DOHH2 (cell line): ENCODE measurements at regions not wholly inside any gene's neighbourhood (a gene's known extent, or its start where the extent isn't known, plus 50 kb on each side); places are given as distances from the start of the nearest gene placed in this dataset.

Experiments
- H3F3A ChIP-seq: fragments of 200-600 bp; sonication (generic), shearing (Covaris generic); 2 replicates; pipeline ENCODE4 v1.6.0; 2016; ENCODE audit warnings: antibody characterized with exemption, mild to moderate bottlenecking; ENCODE audit not compliant: control insufficient read depth, insufficient read depth
- H3K27ac ChIP-seq: fragments of 200-600 bp; sonication (generic); 2 replicates; pipeline ENCODE4 v1.5.1; 2014; ENCODE audit warnings: low read depth, mild to moderate bottlenecking, low read length, moderate library complexity
- H3K27me3 ChIP-seq: fragments of 200-600 bp; sonication (generic); 2 replicates; pipeline ENCODE4 v1.6.1; 2014; ENCODE audit warnings: mild to moderate bottlenecking, low read length, mixed read lengths; ENCODE audit not compliant: control insufficient read depth
- H3K36me3 ChIP-seq: fragments of 200-600 bp; sonication (generic); 2 replicates; pipeline ENCODE4 v1.6.1; 2014; ENCODE audit warnings: mild to moderate bottlenecking, low read length, moderate library complexity, mixed read lengths; ENCODE audit not compliant: control insufficient read depth
- H3K4me1 ChIP-seq: fragments of 200-600 bp; sonication (generic); 2 replicates; pipeline ENCODE4 v1.6.1; 2014; ENCODE audit warnings: mild to moderate bottlenecking, low read length, mixed read lengths; ENCODE audit not compliant: control insufficient read depth
- H3K4me2 ChIP-seq: fragments of 200-600 bp; sonication (generic); 2 replicates; pipeline ENCODE4 v1.6.0; 2014; ENCODE audit warnings: mild to moderate bottlenecking, low read length, moderate library complexity
- H3K4me3 ChIP-seq: fragments of 200-600 bp; sonication (generic); 2 replicates; pipeline ENCODE4 v1.5.1; 2014; ENCODE audit warnings: mild to moderate bottlenecking, low read length, mixed read lengths
- H3K79me2 ChIP-seq: fragments of 200-600 bp; sonication (generic); 2 replicates; pipeline ENCODE4 v1.6.1; 2014; ENCODE audit warnings: mild to moderate bottlenecking, low read length, mixed read lengths; ENCODE audit not compliant: control insufficient read depth
- H3K9me2 ChIP-seq: fragments of 200-600 bp; sonication (generic); replicated peaks from 2 replicates; pipeline ENCODE4 v1.6.1; 2014; ENCODE audit warnings: mild to moderate bottlenecking, low read length, mixed read lengths; ENCODE audit not compliant: control insufficient read depth
- H3K9me3 ChIP-seq: fragments of 200-600 bp; sonication (generic); 2 replicates; pipeline ENCODE4 v1.6.1; 2014; ENCODE audit warnings: antibody characterized with exemption, low read length, mixed read lengths; ENCODE audit not compliant: control insufficient read depth, insufficient read depth
- H4K20me1 ChIP-seq: fragments of 200-600 bp; sonication (generic); 2 replicates; pipeline ENCODE4 v1.6.0; 2014; ENCODE audit warnings: low read depth, mild to moderate bottlenecking, antibody characterized with exemption, low read length, moderate library complexity; ENCODE audit not compliant: control insufficient read depth, insufficient read depth
- CTCF ChIP-seq: fragments of 200-600 bp; sonication (generic); IDR thresholded peaks from one replicate; pipeline ENCODE4 v1.5.1; 2014; ENCODE audit warnings: antibody characterized with exemption, mild to moderate bottlenecking, low read depth, low read length; ENCODE audit not compliant: poor library complexity, severe bottlenecking
- EZH2phosphoT487 ChIP-seq: fragments of 200-600 bp; sonication (generic); IDR thresholded peaks from 2 replicates; pipeline ENCODE4 v1.6.1; 2017; ENCODE audit warnings: borderline replicate concordance, mild to moderate bottlenecking, antibody characterized with exemption, low read length, moderate library complexity, mixed read lengths

GRCh38 chr6:45789238-45789637, 226.4 kb downstream of the CLIC5 start:
- H3F3A ChIP-seq, result no peaks in the 10 kb centered on the region
- no peaks in the 10 kb centered on the region for H3K9me3 ChIP-seq
- no peak overlapping the region for H3K4me2 ChIP-seq
- H3K9me2 ChIP-seq, result no peaks in the 10 kb centered on the region
- H3K36me3 ChIP-seq, result no peaks in the 10 kb centered on the region
- H3K79me2 ChIP-seq, result no peaks in the 10 kb centered on the region
- TF ChIP-seq EZH2phosphoT487 (no peak), CTCF (no peak)
- H3K4me3 ChIP-seq, result no peak overlapping the region
- H4K20me1 ChIP-seq, result no peaks in the 10 kb centered on the region
- no peak overlapping the region for H3K27ac ChIP-seq
- no peaks in the 10 kb centered on the region for H3K4me1 ChIP-seq
- peaks cover 2% of the 10 kb centered on the region; the same call in 1 of the 2 replicates for H3K27me3 ChIP-seq

GRCh38 chr6:45787384-45787783, 228.3 kb downstream of the CLIC5 start:
- Histone ChIP-seq H3F3A (no peaks in the 10 kb centered on the region), H3K9me2 (no peaks in the 10 kb centered on the region), H3K4me1 (no peaks in the 10 kb centered on the region), H3K79me2 (no peaks in the 10 kb centered on the region), H3K9me3 (no peaks in the 10 kb centered on the region), H4K20me1 (no peaks in the 10 kb centered on the region), H3K36me3 (no peaks in the 10 kb centered on the region), H3K4me2 (no peak overlapping the region), H3K4me3 (no peak overlapping the region), H3K27me3 (no peaks in the 10 kb centered on the region), H3K27ac (no peak overlapping the region)
- TF ChIP-seq EZH2phosphoT487, result no peak
- no peak for TF ChIP-seq CTCF

GRCh38 chr6:45786355-45786781, 229.3 kb downstream of the CLIC5 start:
- Histone ChIP-seq H3K9me2 (no peaks in the 10 kb centered on the region), H3K36me3 (no peaks in the 10 kb centered on the region), H3K79me2 (no peaks in the 10 kb centered on the region), H3K4me1 (no peaks in the 10 kb centered on the region), H4K20me1 (no peaks in the 10 kb centered on the region), H3K27ac (no peak overlapping the region), H3K9me3 (no peaks in the 10 kb centered on the region), H3K27me3 (no peaks in the 10 kb centered on the region), H3K4me3 (no peak overlapping the region), H3K4me2 (no peak overlapping the region), H3F3A (no peaks in the 10 kb centered on the region)
- TF ChIP-seq CTCF (no peak), EZH2phosphoT487 (no peak)

GRCh38 chr6:45784250-45784649, 231.4 kb downstream of the CLIC5 start:
- H3K79me2 ChIP-seq, result no peaks in the 10 kb centered on the region
- H3K27me3 ChIP-seq, result no peaks in the 10 kb centered on the region
- no peaks in the 10 kb centered on the region for H3K4me1 ChIP-seq
- no peak overlapping the region for H3K4me3 ChIP-seq
- no peaks in the 10 kb centered on the region for H3K9me2 ChIP-seq
- no peak overlapping the region for H3K4me2 ChIP-seq
- H3K36me3 ChIP-seq, result no peaks in the 10 kb centered on the region
- TF ChIP-seq CTCF (no peak), EZH2phosphoT487 (no peak)
- H4K20me1 ChIP-seq, result no peaks in the 10 kb centered on the region
- no peak overlapping the region for H3K27ac ChIP-seq
- no peaks in the 10 kb centered on the region for H3F3A ChIP-seq
- H3K9me3 ChIP-seq, result no peaks in the 10 kb centered on the region
